Stimulated activated naive CD4-positive, alpha-beta T cell (primary cell): ENCODE measurements at regions not wholly inside any gene's neighbourhood (a gene's known extent, or its start where the extent isn't known, plus 50 kb on each side); places are given as distances from the start of the nearest gene placed in this dataset.
"Not testable (repeated sequence)": the region's sequence is repeated elsewhere in the genome, so short reads cannot be mapped to it uniquely, and the experiment has no call there.

Source experiments
- DNase-seq, 6 experiments: peaks; one replicate each; lab custom pipeline; 2025; lab: John Stamatoyannopoulos, UW

DNA sequence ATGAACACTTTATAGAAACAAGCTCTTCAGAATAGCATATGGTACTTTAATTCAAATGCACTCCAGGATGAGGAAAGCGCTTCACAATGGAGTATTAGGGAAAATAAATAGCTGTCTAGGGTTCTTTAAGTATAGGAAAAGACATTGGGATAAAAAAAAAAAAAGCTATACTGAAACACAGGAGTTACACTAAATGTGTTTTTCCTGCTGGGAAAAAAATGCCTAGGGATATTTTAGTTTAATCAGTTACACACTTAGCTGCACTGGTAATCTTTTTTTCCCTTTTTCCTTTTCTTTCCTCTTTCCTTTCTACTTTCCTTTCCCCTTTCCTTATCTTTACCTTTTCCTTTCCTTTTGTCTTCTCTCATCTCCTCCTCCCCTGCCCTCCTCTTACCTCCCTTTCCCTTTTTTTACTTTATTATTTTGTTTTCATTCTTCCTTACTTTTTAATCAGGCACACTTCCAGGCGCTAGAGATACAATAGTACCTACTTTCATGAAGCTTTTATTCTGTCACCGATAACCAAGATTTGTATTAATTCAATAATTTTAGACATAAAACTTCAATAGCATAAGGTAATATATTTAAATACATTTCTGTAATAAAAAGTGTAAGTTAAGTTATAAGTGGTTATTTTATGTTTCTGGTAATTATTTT lies 758.7 kb downstream of the CDH18 start:
- no peak for DNase-seq

GRCh38 chr5:19233573-19233972 lies 754.4 kb downstream of the CDH18 start:
- DNase-seq, result no peak

- no peak for DNase-seq
These were observed 752.9 kb downstream of the CDH18 start for GRCh38 chr5:19235101-19235584.

GRCh38 chr5:19240170-19240569 lies 747.8 kb downstream of the CDH18 start:
- no peak for DNase-seq

DNA sequence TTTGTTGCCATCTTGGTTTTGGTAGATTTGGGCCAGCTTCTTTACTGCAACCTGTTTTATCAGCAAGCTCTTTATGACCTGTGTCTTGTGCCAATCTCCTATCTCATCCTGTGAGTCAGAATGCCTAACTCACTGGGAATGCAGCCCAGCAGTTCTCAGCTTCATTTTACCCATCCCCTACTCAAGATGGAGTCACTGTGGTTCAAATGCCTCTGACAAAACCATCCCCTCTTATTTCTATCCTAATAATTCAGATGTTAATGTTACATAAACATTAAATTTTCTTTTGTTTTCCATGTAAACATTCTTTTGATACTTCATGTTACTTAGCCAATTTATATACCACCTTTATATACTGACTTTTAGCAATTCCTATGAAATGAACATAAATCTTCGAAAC lies 746.3 kb downstream of the CDH18 start:
- no peak for DNase-seq

DNA sequence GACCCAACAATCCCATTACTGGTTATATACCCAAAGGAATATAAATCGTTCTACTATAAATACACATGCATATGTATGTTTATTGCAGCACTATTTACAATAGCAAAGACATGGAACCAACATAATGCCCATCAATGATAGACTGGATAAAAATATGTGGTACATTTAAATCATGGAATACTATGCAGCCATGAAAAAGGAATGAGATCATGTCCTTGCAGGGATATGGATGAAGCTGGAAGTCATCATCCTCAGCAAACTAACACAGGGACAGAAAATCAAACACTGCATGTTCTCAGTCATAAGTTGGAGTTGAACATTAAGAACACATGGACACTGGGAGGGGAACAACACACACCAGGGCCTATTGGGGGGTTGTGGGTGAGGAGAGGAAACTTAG lies 741.8 kb downstream of the CDH18 start:
- DNase-seq, result not testable (repeated sequence)

DNA sequence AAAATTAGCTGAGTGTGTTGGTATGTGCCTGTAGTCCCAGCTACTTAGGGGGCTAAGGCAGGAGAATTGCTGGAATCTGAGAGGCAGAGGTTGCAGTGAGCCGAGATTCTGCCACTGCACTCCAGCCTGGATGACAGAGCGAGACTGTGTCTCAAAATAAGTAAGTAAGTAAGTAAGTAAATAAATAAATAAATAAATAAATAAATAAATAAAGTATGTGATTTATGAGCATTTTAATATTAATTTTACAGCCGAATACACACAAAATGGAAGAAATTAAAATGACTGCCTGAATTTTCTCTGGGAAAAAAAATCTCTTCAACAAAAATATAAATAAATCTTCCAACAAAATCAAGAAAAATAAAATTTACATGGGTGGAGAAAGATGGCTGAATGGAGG lies 740.7 kb downstream of the CDH18 start:
- DNase-seq, result no peak

DNA sequence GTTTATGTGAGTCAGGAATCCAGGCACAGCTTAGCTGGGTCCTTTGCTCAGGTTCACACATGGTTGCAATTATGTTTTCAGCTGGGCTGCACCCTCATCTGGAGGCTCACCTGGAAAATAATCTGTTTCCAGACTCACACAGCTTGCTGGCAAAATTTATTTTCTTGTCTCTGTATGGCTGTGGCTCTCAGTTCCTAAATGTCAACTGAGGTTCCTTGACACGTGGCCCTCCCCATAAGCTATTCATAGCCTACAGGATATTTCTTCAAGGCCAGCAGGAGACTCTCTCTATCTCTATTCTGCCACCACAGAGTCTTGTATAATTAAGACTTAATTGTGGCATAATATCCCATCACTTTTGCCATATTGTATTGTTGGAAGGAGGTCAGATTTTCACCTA lies 732.0 kb downstream of the CDH18 start:
- no peak for DNase-seq

GRCh38 chr5:19258686-19259085 lies 729.3 kb downstream of the CDH18 start:
- DNase-seq, result no peak

- no peak for DNase-seq
These were observed 726.1 kb downstream of the CDH18 start for GRCh38 chr5:19261879-19262278.

DNA sequence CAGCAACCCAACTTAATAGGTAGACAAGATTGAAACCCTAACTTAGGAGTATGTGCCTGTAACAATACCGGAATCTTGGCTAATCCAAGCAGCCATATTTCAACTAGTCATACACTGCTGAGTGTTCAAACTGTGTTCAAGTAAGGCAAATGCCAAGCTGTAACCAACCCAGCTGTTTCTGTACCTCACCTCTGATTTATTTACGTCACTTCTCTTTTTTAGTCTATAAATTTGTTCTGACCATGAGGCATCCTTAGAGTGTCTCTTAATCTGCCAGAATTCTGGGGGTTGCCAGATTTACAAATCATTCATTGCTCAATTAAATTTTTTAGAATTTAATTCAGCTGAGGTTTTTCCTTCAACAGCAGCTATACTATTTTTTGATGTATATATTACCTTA lies 723.2 kb downstream of the CDH18 start:
- DNase-seq, result no peak

DNA sequence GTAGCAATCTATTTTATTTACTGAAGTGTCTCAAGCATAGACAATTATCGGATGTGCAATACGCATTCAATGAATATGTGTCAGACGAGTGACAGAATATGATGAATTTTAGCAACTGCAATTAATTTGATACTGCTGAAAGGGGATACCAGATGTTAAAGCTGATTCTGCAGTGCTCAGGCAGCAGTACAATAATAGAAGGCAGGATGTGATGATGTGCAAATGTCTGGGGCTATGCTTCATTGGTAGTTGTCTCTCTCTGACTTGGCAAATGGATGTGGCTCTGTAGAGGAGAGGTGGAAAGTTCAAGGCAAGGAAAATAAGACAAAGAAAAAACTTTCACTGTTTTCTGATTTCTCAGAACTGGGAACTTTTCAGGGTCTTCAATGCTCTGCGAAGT lies 721.2 kb downstream of the CDH18 start:
- DNase-seq, result no peak

GRCh38 chr5:19270153-19270552 lies 717.8 kb downstream of the CDH18 start:
- no peak for DNase-seq

- DNase-seq, result no peak
These were observed 713.4 kb downstream of the CDH18 start for GRCh38 chr5:19274578-19274977.

GRCh38 chr5:19285286-19285685 lies 702.7 kb downstream of the CDH18 start:
- DNase-seq, result no peak

- not testable (repeated sequence) for DNase-seq
These were observed 700.3 kb downstream of the CDH18 start for GRCh38 chr5:19287548-19288277.

DNA sequence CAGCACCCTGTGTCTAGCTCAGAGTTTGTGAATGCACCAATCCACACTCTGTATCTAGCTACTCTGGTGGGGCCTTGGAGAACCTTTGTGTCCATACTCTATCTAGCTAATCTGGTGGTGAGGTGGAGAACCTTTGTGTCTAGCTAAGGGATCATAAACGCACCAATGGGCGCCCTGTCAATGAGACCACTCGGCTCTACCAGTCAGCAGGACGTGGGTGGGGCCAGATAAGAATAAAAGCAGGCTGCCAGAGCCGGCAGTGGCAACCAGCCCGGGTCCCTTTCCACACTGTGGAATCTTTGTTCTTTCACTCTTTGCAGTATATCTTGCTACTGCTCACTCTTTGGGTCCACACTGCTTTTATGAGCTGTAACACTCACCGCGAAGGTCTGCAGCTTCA lies 699.7 kb downstream of the CDH18 start:
- DNase-seq, result not testable (repeated sequence)

DNA sequence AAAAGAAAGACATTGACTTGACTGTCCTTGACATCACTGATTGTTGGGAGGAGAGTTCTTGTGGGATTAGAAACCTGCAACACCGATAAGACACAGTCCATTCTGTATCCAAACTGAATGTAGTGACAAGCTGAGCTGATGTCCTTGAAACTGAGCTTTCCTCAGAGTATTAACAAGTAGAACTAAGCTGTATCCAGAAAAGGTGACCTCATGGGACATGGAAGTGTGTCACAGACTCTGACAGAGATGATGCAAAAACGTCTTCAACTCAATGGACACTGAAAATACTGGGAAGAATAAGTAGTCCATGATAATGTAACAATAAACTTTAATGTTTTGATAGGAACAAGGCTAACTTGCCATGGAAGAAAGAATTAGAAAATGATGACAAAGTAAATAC lies 690.1 kb downstream of the CDH18 start:
- DNase-seq, result no peak

- DNase-seq, result no peak
These were observed 686.7 kb downstream of the CDH18 start for GRCh38 chr5:19301271-19301670.

DNA sequence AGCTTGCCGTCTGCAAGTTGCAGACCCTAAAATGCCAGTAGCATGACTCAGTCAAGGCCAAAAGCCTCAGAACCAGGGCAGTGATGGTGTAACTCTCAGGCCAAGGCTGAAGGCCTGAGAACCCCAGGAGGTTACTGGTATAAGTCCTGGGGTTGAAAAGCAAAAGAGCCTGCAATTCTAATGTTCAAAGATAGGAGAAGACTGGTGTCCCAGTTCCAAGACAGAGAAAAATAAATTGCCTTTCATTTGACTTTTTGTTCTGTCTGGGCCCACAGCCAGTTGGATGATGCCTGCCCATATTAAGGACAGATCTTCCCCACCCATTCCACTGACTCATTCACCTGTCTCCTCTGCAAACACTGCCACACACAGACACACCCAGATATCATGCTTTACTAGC lies 673.2 kb downstream of the CDH18 start:
- DNase-seq, result no peak

DNA sequence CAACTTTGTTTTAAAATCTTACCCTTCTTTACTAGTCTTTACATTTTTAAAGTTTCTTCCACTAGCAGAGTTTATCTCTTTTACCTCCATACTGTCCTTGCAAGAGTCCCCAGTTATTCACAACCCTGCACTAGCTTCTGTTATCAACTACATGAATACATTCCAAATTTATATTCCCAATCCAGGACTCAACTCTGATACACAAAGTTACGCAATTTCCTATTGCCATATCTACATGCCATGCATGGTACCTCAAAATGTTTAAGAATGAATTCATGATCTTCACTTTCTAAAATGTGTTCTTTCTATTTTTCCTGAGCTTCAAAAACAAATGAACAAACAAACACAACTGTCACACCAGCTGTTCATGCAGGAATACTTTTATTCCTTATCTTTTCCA lies 668.7 kb downstream of the CDH18 start:
- no peak for DNase-seq

DNA sequence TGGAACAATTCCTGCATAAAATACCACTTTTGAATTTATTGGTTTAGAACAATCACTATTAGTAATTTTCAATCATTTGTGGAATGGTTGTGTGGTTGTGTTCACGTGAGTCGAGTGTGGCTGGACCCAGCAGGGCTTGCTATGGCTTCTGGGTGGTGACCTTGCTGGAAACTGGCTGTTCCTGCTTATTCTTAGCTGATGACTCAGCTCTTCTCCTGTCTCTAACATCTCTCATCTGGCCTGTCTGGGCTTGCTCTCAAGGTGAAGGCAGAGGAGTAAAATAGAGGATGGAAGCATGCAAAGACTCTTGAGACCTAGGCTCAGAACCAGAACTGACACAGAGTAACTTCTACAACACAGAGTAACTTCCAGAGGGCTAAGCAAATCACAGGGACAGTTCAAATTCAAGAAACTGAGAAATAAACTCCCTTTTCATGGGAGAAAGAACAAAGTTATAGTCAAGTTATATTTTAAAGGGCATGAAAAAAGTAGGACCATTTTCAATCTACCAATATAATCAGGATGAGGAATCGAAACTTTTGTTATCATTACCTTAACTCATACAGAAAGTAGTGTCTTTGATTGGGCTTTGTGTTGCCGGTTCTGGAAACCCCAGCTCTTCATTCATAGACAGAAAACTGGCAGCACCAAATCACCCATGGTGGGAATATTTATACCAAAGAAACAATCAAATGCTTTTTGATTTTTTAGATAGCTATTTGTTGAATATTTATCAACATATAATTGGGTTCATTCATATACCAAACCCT lies 665.1 kb downstream of the CDH18 start:
- no peak for DNase-seq

- DNase-seq, result no peak
These were observed 653.7 kb downstream of the CDH18 start for GRCh38 chr5:19334278-19334677.
